Coronary artery (tissue), 2 donors: ENCODE measurements at regions not wholly inside any gene's neighbourhood (a gene's known extent, or its start where the extent isn't known, plus 50 kb on each side); places are given as distances from the start of the nearest gene placed in this dataset.
"Not testable (repeated sequence)": the region's sequence is repeated elsewhere in the genome, so short reads cannot be mapped to it uniquely, and the experiment has no call there.

Experiments
- DNase-seq: peaks from one replicate; pipeline ENCODE4 v3.0.0-alpha.2; 2017; ENCODE audit warnings: low spot score
- H3K27ac ChIP-seq, 2 donors: fragments of 200-600 bp; sonication (generic); one replicate each; pipeline ENCODE4 v1.5.1; 2016 to 2019
- H3K4me3 ChIP-seq: fragments of 200-600 bp; sonication (generic); 2 replicates; pipeline ENCODE4 v1.5.1; 2016; ENCODE audit warnings: mild to moderate bottlenecking, moderate library complexity
- TF ChIP-seq, protein P1 (sequence below): fragments of 200-600 bp; sonication (generic); IDR thresholded peaks from one replicate; pipeline ENCODE4 v1.5.1; 2019; ENCODE audit warnings: antibody characterized with exemption

DNA sequence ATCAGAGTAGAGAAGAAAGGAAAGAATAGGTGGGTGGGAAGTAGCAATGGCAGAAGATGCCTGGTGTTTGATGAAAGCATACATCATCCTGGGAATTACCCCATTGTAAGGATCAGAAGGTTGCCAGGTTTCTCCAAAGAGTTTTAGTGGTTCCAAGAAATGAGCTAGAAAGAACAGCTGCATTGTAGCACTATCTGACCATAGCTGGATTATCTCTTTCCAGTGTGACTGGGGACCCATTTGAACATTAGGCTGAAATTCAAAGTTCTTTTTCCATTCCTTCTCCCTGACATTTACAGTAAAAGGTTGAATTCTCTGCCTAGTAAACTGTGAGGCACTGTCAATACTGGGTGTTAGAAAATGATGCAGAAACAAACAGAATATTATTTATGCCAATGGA lies 244.4 kb downstream of the GALC start:
- TF ChIP-seq, protein P1, sequence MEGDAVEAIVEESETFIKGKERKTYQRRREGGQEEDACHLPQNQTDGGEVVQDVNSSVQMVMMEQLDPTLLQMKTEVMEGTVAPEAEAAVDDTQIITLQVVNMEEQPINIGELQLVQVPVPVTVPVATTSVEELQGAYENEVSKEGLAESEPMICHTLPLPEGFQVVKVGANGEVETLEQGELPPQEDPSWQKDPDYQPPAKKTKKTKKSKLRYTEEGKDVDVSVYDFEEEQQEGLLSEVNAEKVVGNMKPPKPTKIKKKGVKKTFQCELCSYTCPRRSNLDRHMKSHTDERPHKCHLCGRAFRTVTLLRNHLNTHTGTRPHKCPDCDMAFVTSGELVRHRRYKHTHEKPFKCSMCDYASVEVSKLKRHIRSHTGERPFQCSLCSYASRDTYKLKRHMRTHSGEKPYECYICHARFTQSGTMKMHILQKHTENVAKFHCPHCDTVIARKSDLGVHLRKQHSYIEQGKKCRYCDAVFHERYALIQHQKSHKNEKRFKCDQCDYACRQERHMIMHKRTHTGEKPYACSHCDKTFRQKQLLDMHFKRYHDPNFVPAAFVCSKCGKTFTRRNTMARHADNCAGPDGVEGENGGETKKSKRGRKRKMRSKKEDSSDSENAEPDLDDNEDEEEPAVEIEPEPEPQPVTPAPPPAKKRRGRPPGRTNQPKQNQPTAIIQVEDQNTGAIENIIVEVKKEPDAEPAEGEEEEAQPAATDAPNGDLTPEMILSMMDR: no peak
- no peak overlapping the region for H3K27ac ChIP-seq
- H3K4me3 ChIP-seq: no peak overlapping the region
- no peak for DNase-seq

DNA sequence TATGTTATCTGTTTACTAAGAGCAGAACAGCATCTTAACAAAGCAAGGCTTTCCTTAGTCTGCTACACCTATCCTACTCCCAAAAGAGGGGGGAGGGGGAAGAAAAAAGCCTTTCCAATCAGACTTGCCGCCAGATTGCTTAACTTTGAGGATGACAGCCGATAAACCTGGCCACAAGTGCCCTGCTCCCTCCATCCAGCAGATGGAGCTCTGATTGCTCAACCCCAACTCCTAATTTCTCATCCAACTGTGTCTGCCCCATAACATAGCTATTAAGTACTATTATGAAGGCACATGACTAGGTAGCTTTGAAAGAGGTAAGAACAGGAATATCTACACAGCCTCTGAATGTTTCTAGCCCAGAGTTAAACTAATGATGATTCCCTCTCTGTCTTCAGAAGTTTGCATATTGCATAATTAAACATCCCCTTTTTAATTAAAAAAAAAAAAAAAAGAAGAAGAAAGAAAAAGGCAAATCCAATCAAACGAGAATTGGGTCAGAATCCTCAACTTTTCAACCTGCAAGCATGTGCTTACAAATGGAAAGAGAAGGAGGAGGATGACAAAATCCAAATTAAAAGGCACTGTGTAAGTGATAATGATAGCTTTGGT lies 247.4 kb downstream of the GALC start:
- Histone ChIP-seq H3K4me3 (no peak overlapping the region), H3K27ac (no peak overlapping the region)
- DNase-seq: no peak
- TF ChIP-seq, protein P1: no peak

DNA sequence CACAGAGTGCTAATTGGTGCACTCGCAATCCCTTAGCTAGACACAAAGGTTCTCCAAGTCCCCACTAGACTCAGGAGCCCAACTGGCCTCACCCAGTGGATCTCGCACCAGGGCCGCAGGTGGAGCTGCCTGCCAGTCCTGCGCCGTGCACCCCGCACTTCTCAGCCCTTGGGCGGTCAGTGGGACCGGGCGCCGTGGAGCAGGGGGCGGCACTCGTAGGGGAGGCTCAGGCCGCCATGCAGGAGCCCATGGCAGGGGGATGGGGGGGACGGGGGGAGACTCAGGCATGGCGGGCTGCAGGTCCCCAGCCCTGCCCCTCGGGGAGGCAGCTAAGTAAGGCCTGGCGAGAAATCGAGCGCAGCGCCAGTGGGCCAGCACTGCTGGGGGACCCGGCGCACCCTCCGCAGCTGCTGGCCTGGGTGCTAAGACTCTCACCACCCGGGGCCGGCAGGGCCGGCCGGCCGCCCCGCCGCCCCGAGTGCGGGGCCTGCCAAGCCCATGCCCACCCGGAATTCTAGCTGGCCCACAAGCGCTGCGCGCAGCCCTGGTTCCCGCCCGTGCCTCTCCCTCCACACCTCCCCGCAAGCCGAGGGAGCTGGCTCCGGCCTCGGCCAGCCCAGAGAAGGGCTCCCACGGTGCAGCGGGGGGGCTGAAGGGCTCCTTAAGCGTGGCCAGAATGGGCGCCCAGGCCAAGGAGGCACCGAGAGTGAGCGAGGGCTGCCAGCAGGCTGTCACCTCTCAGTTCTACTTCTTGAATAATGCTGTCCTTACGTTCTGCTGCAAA lies 258.2 kb downstream of the GALC start:
- not testable (repeated sequence) for H3K27ac ChIP-seq, H3K4me3 ChIP-seq, DNase-seq

DNA sequence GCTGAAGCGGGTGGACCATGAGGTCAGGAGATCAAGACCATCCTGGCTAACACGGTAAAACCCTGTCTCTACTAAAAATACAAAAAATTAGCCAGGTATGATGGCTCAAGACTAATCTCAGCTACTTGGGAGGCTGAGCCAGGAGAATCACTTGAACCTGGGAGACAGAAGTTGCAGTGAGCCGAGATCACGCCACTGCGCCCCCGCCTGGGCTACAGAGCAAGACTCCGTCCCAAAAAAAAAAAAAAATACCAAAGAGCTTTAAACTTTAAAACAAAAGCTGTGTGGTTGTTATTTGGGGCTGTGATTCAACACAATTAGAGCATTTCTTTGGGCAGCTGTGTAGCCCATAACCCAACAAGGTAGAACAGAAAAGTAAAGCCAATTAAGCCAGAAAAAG lies 259.9 kb downstream of the GALC start:
- H3K27ac ChIP-seq, H3K4me3 ChIP-seq, DNase-seq: not testable (repeated sequence)

DNA sequence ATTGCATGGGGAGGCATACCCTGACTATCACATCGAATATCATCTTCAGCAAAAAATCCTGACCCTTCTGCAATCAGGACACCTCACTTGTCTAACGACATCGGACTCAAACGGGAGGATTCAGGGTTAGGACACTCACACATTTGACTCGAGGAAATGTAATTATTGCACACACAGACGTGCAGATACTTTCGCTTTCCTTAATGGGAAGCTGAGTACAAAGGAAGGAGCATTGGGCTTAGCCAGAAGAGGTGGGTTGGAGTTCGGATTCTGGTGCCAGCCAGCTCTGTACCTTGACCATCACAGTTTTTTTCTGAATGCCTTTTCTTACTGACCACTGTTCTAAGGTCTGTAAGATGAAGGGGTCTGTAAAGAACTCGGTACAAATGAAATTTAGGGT lies 260.4 kb downstream of the GALC start:
- DNase-seq: no peak
- H3K4me3 ChIP-seq: no peak overlapping the region
- TF ChIP-seq, protein P1: no peak
- no peak overlapping the region for H3K27ac ChIP-seq

DNA sequence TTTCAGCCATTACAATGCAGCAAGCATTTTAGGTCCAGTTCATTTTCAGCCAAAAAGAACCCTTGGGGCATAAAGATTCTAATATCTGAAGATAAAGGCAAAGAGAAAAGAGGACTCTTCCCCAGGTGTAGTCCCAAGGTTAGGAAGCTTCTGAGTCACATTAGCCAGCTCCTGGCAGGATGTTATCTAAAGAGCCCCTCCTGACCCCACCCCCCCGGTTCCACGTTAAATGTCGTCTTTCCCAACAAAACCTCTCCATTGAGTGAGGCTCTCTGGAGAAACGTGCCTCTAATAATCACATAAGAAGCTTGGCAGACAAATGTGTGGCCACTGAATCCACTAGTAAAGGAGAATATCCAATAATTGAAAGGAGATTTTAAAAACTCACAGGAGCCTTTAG lies 267.7 kb downstream of the GALC start:
- H3K27ac ChIP-seq: no peak overlapping the region
- H3K4me3 ChIP-seq: no peak overlapping the region
- TF ChIP-seq, protein P1: no peak
- DNase-seq: no peak

DNA sequence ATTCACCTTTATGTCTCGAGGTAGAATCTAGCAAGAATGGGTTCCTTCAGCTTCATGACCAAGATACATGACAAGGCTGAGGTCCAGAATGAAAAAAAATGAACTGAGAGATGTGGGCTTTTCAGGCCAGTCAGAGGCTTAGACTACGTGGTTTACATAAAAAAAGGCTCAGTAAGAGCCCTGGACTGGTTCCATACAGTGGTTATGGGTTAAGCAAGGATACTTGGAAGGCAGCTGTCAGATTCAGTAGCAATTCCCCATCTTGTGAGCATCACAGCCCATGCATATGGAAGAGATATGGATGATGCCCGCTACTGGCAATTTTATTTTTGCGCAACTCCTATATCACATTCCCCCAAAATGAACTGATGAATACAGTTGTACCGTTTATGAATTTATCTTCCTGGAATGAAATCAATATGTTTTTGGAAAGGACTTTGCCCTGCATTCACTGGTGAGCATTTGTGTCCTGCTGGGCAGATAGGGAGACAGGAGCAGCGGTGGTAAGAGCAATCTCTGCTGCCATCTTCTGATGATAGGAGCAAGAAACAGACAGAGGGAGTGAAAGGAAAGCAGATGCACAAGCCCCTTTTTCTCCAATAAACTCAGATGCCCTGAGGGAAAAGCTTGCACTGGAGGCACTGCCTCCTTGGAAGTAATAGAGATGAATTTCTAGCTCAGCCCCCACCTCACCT lies 280.4 kb downstream of the GALC start:
- TF ChIP-seq, protein P1: no peak
- no peak for DNase-seq

DNA sequence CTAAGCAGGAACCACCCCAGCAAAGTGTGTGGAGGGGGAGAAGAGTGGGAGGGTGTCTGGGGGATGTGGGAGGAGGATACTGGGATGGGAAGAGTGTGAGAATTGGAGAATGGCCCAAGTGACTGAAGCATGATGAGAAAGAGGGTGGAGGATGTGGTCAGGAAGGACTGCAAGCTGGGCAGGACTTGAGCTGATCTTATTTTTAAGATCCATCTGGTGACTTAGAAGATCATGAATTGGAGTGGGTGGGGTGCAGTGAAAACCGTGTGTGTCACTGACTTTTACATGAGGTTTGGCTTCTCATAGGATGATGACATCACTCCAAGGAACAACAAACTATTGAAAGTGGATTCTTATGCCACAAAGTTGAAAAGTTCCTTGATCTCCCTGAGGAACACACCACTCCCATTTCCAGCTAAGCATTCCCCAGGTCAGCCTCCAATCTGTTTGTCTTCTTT lies 287.5 kb downstream of the GALC start:
- TF ChIP-seq, protein P1: no peak
- Histone ChIP-seq H3K27ac (no peak overlapping the region), H3K4me3 (no peak overlapping the region)
- no peak for DNase-seq

More for the DNA sequence above, 280.4 kb downstream of the GALC start:
- Histone ChIP-seq H3K27ac (no peak overlapping the region), H3K4me3 (no peak overlapping the region)
